ENCODE measurements at regions not wholly inside any gene's neighbourhood (a gene's known extent, or its start where the extent isn't known, plus 50 kb on each side); places are given as distances from the start of the nearest gene placed in this dataset.

DNA sequence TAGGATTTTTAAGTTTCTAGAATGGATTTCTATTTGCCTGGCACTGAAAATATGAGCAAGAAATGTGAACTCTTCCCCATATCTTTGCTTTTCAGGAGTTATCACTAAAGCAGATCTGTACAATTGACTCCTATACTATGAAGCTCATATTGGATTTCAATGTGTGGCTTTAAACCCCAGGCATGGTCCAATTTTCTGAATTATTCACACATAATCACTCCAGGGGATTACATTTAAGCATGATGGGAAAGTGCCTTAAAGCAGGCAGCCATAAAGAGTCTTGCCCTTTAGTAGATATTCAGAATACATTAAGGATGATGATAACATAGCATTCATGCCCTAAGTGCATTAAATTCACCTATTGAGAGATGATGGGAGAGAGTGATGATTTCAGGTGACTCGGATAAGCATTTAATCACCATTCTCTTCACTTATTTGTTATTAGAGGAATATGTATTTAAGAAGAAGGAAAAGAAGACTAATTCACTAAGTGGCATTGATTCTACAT lies 331.8 kb upstream of the ROBO1 start:
- TF ChIP-seq CTCF (IDR thresholded peaks at IDR 0.05): no peak
- TF ChIP-seq POLR2A (IDR thresholded peaks at IDR 0.05; ENCODE audit: low read depth): no peak
- no peak for TF ChIP-seq EP300 (IDR thresholded peaks at IDR 0.05)

Data from esophagus muscularis mucosa (tissue), 4 donors.